IMR-90 (cell line): ENCODE measurements at regions not wholly inside any gene's neighbourhood (a gene's known extent, or its start where the extent isn't known, plus 50 kb on each side); places are given as distances from the start of the nearest gene placed in this dataset.

Source experiments
- ATAC-seq: fragments of 200-7000 bp; cut with Tn5 transposase; 2 replicates; pipeline ENCODE4 v1.9.1; 2020; ENCODE audit warnings: low read depth, mild to moderate bottlenecking, moderate library complexity
- BruUV-seq: library from RNA; stranded (reverse); fragments of 400-500 nt; replicated peaks from 2 replicates; lab custom pipeline; 2021; lab: Mats Ljungman, UMichigan
- CTCF ChIA-PET: fragments of 300-600 bp; formaldehyde crosslinking; extraction: SDS; loops from one replicate; lab custom pipeline; 2021; ENCODE audit warnings: antibody characterized with exemption; lab: Yijun Ruan, JAX
- POLR2A ChIA-PET: fragments of 300-600 bp; sonication (Branson Sonifier 250); formaldehyde crosslinking; loops from one replicate; lab custom pipeline; 2022; ENCODE audit warnings: antibody characterized with exemption; ENCODE audit not compliant: unreplicated experiment; lab: Charles Lee
- DNase-seq: peaks from one replicate; pipeline ENCODE4 v3.0.0; 2013
- H2AFZ ChIP-seq: replicated peaks from 2 replicates; pipeline ENCODE3; 2013; ENCODE audit warnings: low read length, mild to moderate bottlenecking; ENCODE audit not compliant: poor library complexity
- H2AK5ac ChIP-seq: 2 replicates; pipeline ENCODE4 v1.6.1; 2013; ENCODE audit warnings: low read depth, low read length, inconsistent platforms
- H2AK9ac ChIP-seq: replicated peaks from 2 replicates; pipeline ENCODE3; 2013; ENCODE audit warnings: mild to moderate bottlenecking, low read depth, low read length, moderate library complexity; ENCODE audit not compliant: poor library complexity
- H2BK120ac ChIP-seq: 2 replicates; pipeline ENCODE4 v1.6.1; 2013; ENCODE audit warnings: low read depth, low read length, inconsistent platforms
- H2BK15ac ChIP-seq: 3 replicates; pipeline ENCODE4 v1.6.1; 2013; ENCODE audit warnings: low read depth, low read length, inconsistent platforms
- H2BK20ac ChIP-seq: 2 replicates; pipeline ENCODE4 v1.6.1; 2013; ENCODE audit warnings: low read depth, mild to moderate bottlenecking, inconsistent platforms, low read length, moderate library complexity
- H2BK5ac ChIP-seq: 2 replicates; pipeline ENCODE4 v1.6.1; 2013; ENCODE audit warnings: mild to moderate bottlenecking, low read depth, low read length, inconsistent platforms; ENCODE audit not compliant: poor library complexity, severe bottlenecking
- H3K14ac ChIP-seq: replicated peaks from 2 replicates; pipeline ENCODE4 v1.6.1; 2013; ENCODE audit warnings: low read depth, low read length, inconsistent platforms
- H3K18ac ChIP-seq: 2 replicates; pipeline ENCODE4 v1.6.1; 2013; ENCODE audit warnings: low read depth, low read length, control low read depth
- H3K23ac ChIP-seq: 2 replicates; pipeline ENCODE4 v1.6.1; 2013; ENCODE audit warnings: low read depth, low read length, inconsistent platforms
- H3K27ac ChIP-seq: 2 replicates; pipeline ENCODE4 v1.5.1; 2013; ENCODE audit warnings: mild to moderate bottlenecking, control low read depth, low read length; ENCODE audit not compliant: insufficient read depth
- H3K27me3 ChIP-seq: 2 replicates; pipeline ENCODE4 v1.6.1; 2013; ENCODE audit warnings: low read length; ENCODE audit not compliant: control insufficient read depth, insufficient read depth
- H3K36me3 ChIP-seq: 2 replicates; pipeline ENCODE4 v1.6.1; 2013; ENCODE audit warnings: low read length, mixed read lengths; ENCODE audit not compliant: control insufficient read depth, insufficient read depth
- H3K4ac ChIP-seq: 2 replicates; pipeline ENCODE4 v1.6.1; 2013; ENCODE audit warnings: low read depth, low read length, inconsistent platforms
- H3K4me1 ChIP-seq: 2 replicates; pipeline ENCODE4 v1.6.1; 2013; ENCODE audit warnings: low read length, mixed read lengths; ENCODE audit not compliant: control insufficient read depth, insufficient read depth
- H3K4me2 ChIP-seq: 2 replicates; pipeline ENCODE4 v1.6.1; 2013; ENCODE audit warnings: low read depth, mild to moderate bottlenecking, control low read depth, low read length, moderate library complexity
- H3K4me3 ChIP-seq: 2 replicates; pipeline ENCODE4 v1.5.1; 2013; ENCODE audit warnings: low read depth, mild to moderate bottlenecking, control low read depth, low read length, moderate library complexity; ENCODE audit not compliant: insufficient read depth
- H3K56ac ChIP-seq: 2 replicates; pipeline ENCODE4 v1.6.1; 2013; ENCODE audit warnings: low read length, inconsistent platforms; ENCODE audit not compliant: insufficient read depth; ENCODE audit errors: extremely low read depth
- H3K79me1 ChIP-seq, 2 experiments: 2 replicates each; pipeline ENCODE4 v1.6.1; 2013; ENCODE audit warnings: low read length in 2 of 2, inconsistent platforms in 1 of 2, low read depth in 1 of 2
- H3K9ac ChIP-seq: 2 replicates; pipeline ENCODE4 v1.6.1; 2013; ENCODE audit warnings: low read depth, low read length, control low read depth
- H3K9me1 ChIP-seq: 2 replicates; pipeline ENCODE4 v1.6.1; 2013; ENCODE audit warnings: low read length, inconsistent platforms; ENCODE audit not compliant: insufficient read depth
- H3K9me3 ChIP-seq: 2 replicates; pipeline ENCODE4 v1.6.1; 2013; ENCODE audit warnings: low read length; ENCODE audit not compliant: control insufficient read depth, insufficient read depth
- H4K20me1 ChIP-seq: 2 replicates; pipeline ENCODE4 v1.6.1; 2013; ENCODE audit warnings: low read length, inconsistent platforms; ENCODE audit not compliant: insufficient read depth
- H4K5ac ChIP-seq: 2 replicates; pipeline ENCODE4 v1.6.1; 2013; ENCODE audit warnings: mild to moderate bottlenecking, low read depth, low read length, control low read depth
- H4K8ac ChIP-seq, 2 experiments: 2 replicates each; pipeline ENCODE4 v1.6.1; 2013; ENCODE audit warnings: low read depth in 2 of 2, low read length in 2 of 2, control low read depth in 1 of 2, inconsistent platforms in 1 of 2
- H4K91ac ChIP-seq: 2 replicates; pipeline ENCODE4 v1.6.1; 2013; ENCODE audit warnings: low read depth, low read length, inconsistent platforms; ENCODE audit not compliant: insufficient read depth
- BHLHE40 ChIP-seq: fragments of 150-350 bp; IDR thresholded peaks from 2 replicates; pipeline ENCODE4 v1.6.1; 2016; ENCODE audit warnings: mild to moderate bottlenecking, low read depth, low read length
- CEBPB ChIP-seq: IDR thresholded peaks from 2 replicates; pipeline ENCODE4 v1.6.1; 2012; ENCODE audit warnings: low read depth, low read length, improper control_type of control experiment
- CHD1 ChIP-seq: IDR thresholded peaks from 2 replicates; pipeline ENCODE4 v1.6.1; 2012; ENCODE audit warnings: low read depth, low read length, improper control_type of control experiment
- FOS ChIP-seq: fragments of 150-350 bp; IDR thresholded peaks from 2 replicates; pipeline ENCODE4 v1.6.1; 2016; ENCODE audit warnings: low read depth, low read length
- MAFK ChIP-seq: IDR thresholded peaks from 2 replicates; pipeline ENCODE4 v1.6.1; 2012; ENCODE audit warnings: low read depth, low read length, improper control_type of control experiment
- MAZ ChIP-seq: IDR thresholded peaks from 2 replicates; pipeline ENCODE4 v1.6.1; 2012; ENCODE audit warnings: low read depth, mild to moderate bottlenecking, low read length, improper control_type of control experiment, moderate library complexity, borderline replicate concordance
- MXI1 ChIP-seq: IDR thresholded peaks from 2 replicates; pipeline ENCODE4 v1.6.1; 2012; ENCODE audit warnings: low read depth, mild to moderate bottlenecking, low read length, moderate library complexity, borderline replicate concordance
- NFE2L2 ChIP-seq: fragments of 150-350 bp; IDR thresholded peaks from 2 replicates; pipeline ENCODE4 v1.6.1; 2016; ENCODE audit warnings: low read depth, mild to moderate bottlenecking, low read length
- POLR2A ChIP-seq: IDR thresholded peaks from 2 replicates; pipeline ENCODE4 v1.6.1; 2012; ENCODE audit warnings: mild to moderate bottlenecking, low read depth, low read length
- RAD21 ChIP-seq: IDR thresholded peaks from 2 replicates; pipeline ENCODE4 v1.6.1; 2012; ENCODE audit warnings: low read length, improper control_type of control experiment
- SMC3 ChIP-seq: fragments of 150-350 bp; IDR thresholded peaks from 2 replicates; pipeline ENCODE4 v1.6.1; 2016; ENCODE audit warnings: low read depth, mild to moderate bottlenecking, antibody characterized with exemption, low read length, moderate library complexity
- WGBS, 2 experiments: methylation state at CpG; one replicate each; pipeline versions ENCODE4 v1.1.5 to v1.1.7; 2013; ENCODE audit warnings: missing lambda C conversion rate in 2 of 2; ENCODE audit not compliant: insufficient read length in 1 of 2; ENCODE audit errors: extremely low coverage in 2 of 2; 5-methylcytosine and 5-hydroxymethylcytosine counted together
- dilution Hi-C: fragments of 300-500 bp; cut with HindIII; formaldehyde crosslinking; loops from one replicate; pipeline ENCODE4 v1.14.3; 2018; ENCODE audit warnings: low sequenced_read_pairs; ENCODE audit not compliant: unreplicated experiment
- in situ Hi-C: fragments of 300-500 bp; cut with MboI; formaldehyde crosslinking; loops from 3 replicates; pipeline ENCODE4 v1.14.3; 2019; ENCODE audit warnings: low sequenced_read_pairs, inconsistent platforms, mixed read lengths
- intact Hi-C: fragments of 100-400 bp; cut with micrococcal nuclease; formaldehyde crosslinking; loops from 2 replicates; pipeline ENCODE4 v1.10.0; 2022
- TF ChIP-seq, protein P1 (sequence below): fragments of 150-350 bp; IDR thresholded peaks from 2 replicates; pipeline ENCODE4 v1.6.1; 2016; ENCODE audit warnings: low read depth, mild to moderate bottlenecking, low read length, moderate library complexity, borderline replicate concordance
- TF ChIP-seq, protein P2 (sequence below): fragments of 150-350 bp; IDR thresholded peaks from 2 replicates; pipeline ENCODE4 v1.6.1; 2017; ENCODE audit warnings: mild to moderate bottlenecking, antibody characterized with exemption, low read length, low read depth
- TF ChIP-seq, protein P3 (sequence below): conservative IDR thresholded peaks from 2 replicates; pipeline ENCODE4 v1.5.1; 2012; ENCODE audit warnings: mild to moderate bottlenecking, low read depth, low read length, improper control_type of control experiment

DNA sequence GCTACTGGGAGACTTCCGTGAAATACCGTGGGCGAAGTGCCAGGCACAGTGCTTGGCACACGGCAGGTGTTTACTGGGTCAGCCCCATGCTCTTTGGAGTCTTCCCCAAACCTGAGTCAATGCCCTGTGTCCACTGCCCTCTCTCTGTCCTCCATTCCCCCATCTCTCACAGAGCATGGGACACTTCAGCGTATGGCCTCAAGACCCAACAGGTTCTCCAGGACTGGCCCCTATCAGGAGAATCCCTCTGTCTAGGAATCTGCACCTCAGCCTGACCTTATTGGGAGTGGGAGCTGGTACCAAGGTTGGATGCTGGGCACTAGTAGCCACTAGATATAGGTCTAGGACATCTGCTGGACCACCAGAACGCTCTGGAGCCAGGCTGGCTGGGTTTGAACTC, 67.2 kb upstream of the LMO1 start:
- no peak overlapping the region for H2BK20ac ChIP-seq
- H2AK5ac ChIP-seq, result no peak overlapping the region
- peaks cover 11% of the 10 kb centered on the region for H3K27me3 ChIP-seq
- H2AFZ ChIP-seq, result no peak overlapping the region
- H4K8ac ChIP-seq, result no peak overlapping the region
- TF ChIP-seq NFE2L2 (no peak), BHLHE40 (no peak), SMC3 (no peak), RAD21 (no peak), MAFK (no peak), MXI1 (no peak), FOS (no peak), CHD1 (no peak), POLR2A (no peak), CEBPB (no peak), MAZ (no peak)
- TF ChIP-seq, protein P1, sequence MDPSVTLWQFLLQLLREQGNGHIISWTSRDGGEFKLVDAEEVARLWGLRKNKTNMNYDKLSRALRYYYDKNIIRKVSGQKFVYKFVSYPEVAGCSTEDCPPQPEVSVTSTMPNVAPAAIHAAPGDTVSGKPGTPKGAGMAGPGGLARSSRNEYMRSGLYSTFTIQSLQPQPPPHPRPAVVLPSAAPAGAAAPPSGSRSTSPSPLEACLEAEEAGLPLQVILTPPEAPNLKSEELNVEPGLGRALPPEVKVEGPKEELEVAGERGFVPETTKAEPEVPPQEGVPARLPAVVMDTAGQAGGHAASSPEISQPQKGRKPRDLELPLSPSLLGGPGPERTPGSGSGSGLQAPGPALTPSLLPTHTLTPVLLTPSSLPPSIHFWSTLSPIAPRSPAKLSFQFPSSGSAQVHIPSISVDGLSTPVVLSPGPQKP, result no peak
- TF ChIP-seq, protein P2, sequence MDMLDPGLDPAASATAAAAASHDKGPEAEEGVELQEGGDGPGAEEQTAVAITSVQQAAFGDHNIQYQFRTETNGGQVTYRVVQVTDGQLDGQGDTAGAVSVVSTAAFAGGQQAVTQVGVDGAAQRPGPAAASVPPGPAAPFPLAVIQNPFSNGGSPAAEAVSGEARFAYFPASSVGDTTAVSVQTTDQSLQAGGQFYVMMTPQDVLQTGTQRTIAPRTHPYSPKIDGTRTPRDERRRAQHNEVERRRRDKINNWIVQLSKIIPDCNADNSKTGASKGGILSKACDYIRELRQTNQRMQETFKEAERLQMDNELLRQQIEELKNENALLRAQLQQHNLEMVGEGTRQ, result no peak
- TF ChIP-seq, protein P3, sequence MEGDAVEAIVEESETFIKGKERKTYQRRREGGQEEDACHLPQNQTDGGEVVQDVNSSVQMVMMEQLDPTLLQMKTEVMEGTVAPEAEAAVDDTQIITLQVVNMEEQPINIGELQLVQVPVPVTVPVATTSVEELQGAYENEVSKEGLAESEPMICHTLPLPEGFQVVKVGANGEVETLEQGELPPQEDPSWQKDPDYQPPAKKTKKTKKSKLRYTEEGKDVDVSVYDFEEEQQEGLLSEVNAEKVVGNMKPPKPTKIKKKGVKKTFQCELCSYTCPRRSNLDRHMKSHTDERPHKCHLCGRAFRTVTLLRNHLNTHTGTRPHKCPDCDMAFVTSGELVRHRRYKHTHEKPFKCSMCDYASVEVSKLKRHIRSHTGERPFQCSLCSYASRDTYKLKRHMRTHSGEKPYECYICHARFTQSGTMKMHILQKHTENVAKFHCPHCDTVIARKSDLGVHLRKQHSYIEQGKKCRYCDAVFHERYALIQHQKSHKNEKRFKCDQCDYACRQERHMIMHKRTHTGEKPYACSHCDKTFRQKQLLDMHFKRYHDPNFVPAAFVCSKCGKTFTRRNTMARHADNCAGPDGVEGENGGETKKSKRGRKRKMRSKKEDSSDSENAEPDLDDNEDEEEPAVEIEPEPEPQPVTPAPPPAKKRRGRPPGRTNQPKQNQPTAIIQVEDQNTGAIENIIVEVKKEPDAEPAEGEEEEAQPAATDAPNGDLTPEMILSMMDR, result no peak
- dilution Hi-C loops (no loop called here), intact Hi-C loops (no loop called here), in situ Hi-C loops (loop anchor here (10.0 kb wide), 1 partner anchor 234 kb away; no protein-coding TSS in a partner anchor)
- no TSS peak for BruUV-seq
- H3K56ac ChIP-seq, result no peak overlapping the region
- DNase-seq (no peak), ATAC-seq (no peak)
- no peak overlapping the region for H3K4me3 ChIP-seq
- no peaks in the 10 kb centered on the region for H3K9me3 ChIP-seq
- no peak overlapping the region for H4K5ac ChIP-seq
- H3K9me1 ChIP-seq, result no peaks in the 10 kb centered on the region
- H3K4me2 ChIP-seq, result no peak overlapping the region
- H3K14ac ChIP-seq, result no peak overlapping the region
- POLR2A ChIA-PET, result no interaction called here
- H3K27ac ChIP-seq, result no peak overlapping the region
- no peak overlapping the region for H2BK5ac ChIP-seq
- H3K23ac ChIP-seq, result no peak overlapping the region
- no peak overlapping the region for H4K91ac ChIP-seq
- H2BK120ac ChIP-seq, result no peak overlapping the region
- no peak overlapping the region for H3K9ac ChIP-seq
- 89% methylated on average over 3 of the region's 6 CpGs; no CpG with 5 or more reads in 1 of the 2 experiments for WGBS, 2 experiments
- CTCF ChIA-PET, result no interaction called here
- no peak overlapping the region for H2AK9ac ChIP-seq
- H3K79me1 ChIP-seq, result no peaks in the 10 kb centered on the region
- H2BK15ac ChIP-seq, result no peak overlapping the region
- no peaks in the 10 kb centered on the region for H4K20me1 ChIP-seq
- H3K4me1 ChIP-seq, result peaks cover 3% of the 10 kb centered on the region; the same call in 1 of the 2 replicates
- H3K36me3 ChIP-seq, result no peaks in the 10 kb centered on the region
- H3K18ac ChIP-seq, result no peak overlapping the region
- H3K4ac ChIP-seq, result no peak overlapping the region
